Middle frontal gyrus (tissue), 1 donor: ENCODE measurements at regions not wholly inside any gene's neighbourhood (a gene's known extent, or its start where the extent isn't known, plus 50 kb on each side); places are given as distances from the start of the nearest gene placed in this dataset.

ENCODE experiments used
- DNase-seq: peaks from one replicate; pipeline ENCODE4 v3.0.0-alpha.2; 2015; ENCODE audit warnings: low spot score; ENCODE audit errors: extremely low spot score

DNA sequence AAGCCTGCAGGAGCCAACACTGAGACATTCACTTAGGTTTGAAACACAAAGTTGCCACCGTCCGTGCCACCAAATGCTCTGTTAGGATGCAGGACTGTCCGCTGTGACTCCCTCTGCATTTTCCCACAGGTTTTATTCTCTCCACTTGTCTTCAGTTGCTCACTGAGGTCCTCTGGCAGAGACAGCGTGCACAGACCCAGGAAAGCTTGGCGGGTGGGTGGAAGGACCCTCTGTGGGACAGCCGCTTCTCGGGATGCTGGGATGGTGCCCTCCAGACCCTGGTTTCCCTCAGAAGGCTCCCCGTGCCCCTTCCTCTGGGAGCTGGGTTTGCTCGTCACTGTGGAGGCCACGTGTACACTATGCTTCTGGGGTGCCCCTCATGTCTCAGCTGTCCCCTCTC is 733.6 kb downstream of the GALR1 start:
- DNase-seq, result no peak

DNA sequence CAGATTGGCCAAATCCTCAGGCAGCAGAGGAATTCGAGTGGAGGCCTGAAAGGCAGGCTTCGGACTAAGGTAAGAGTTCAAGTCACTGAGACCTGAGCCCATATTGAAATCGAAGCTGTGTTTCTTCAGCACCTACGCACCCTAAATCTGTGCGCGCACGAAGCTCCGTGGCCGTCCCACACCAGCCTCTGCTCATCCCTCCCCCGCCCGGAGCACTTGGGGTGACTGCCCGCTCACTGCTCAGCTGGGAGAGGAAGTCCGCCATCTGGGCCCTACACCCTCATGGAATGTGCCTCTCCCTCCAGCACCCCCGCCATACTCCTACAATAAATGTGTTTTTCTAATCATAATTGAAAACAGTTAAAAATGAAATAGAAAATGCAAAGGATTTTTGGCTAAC is 734.5 kb downstream of the GALR1 start:
- no peak for DNase-seq

- DNase-seq, result no peak
Observed at GRCh38 chr18:77984833-77985232, 735.2 kb downstream of the GALR1 start.

DNA sequence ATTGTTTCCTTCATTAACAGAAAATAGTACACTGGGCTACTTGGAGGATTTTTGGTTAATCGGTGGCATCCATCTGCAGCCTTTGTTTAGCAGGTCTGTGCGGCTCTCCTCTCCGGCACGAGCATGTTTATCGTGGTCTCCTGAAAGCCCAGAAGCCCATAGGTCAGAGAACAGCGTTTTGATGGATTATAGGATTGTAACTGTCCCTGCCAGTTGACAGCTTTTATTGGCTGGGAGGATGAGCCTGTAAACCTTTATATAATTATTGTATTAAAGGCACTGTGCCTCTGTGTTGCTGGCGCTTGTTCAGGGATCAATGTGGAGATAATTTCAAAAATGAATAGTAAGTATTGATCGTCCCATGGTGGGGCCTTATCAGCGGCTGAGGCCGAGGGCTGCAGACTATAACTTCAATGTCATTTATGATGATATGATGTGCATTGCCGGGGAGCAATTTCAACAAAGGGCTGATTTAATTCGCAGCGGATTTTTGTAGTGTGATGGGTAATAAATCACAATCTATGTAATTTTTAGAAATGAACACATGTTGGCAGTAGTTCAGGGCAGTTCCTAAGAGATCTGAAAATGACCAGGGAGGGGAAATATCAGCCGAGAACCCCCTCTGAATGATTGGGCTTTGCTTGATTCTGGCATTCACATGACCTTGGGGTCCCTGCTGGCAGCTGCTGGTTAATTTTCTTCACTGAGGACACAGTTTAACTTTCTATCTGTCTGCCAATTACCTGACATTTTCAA is 736.1 kb downstream of the GALR1 start:
- DNase-seq, result no peak

- DNase-seq, result no peak
Observed at GRCh38 chr18:77990131-77990530, 740.5 kb downstream of the GALR1 start.

GRCh38 chr18:77990901-77991300 is 741.3 kb downstream of the GALR1 start:
- no peak for DNase-seq

GRCh38 chr18:77992057-77992456 is 742.4 kb downstream of the GALR1 start:
- DNase-seq, result no peak

GRCh38 chr18:77993188-77993981 is 743.7 kb downstream of the GALR1 start:
- DNase-seq, result no peak

GRCh38 chr18:77995593-77995992 is 745.9 kb downstream of the GALR1 start:
- DNase-seq, result no peak

- no peak for DNase-seq
Observed at GRCh38 chr18:77996737-77997136, 747.1 kb downstream of the GALR1 start.

DNA sequence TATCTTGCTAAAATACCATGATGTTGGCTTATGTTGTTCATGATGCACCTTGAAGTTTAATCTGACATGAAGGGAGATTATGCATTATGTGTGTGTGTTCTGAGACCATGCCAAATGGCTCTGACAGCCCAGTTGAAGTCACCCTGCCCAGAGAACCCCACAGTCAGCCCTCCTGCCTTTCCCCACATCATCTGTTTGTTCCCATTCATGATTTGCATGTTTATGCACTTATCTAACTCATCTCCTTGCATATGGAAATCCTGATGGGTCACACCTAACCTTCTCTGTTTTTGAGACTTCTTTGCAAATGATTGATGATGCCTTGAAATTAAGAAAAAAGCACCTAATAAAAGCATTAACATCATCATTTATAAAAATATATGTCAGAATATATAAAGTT is 752.2 kb downstream of the GALR1 start:
- no peak for DNase-seq

DNA sequence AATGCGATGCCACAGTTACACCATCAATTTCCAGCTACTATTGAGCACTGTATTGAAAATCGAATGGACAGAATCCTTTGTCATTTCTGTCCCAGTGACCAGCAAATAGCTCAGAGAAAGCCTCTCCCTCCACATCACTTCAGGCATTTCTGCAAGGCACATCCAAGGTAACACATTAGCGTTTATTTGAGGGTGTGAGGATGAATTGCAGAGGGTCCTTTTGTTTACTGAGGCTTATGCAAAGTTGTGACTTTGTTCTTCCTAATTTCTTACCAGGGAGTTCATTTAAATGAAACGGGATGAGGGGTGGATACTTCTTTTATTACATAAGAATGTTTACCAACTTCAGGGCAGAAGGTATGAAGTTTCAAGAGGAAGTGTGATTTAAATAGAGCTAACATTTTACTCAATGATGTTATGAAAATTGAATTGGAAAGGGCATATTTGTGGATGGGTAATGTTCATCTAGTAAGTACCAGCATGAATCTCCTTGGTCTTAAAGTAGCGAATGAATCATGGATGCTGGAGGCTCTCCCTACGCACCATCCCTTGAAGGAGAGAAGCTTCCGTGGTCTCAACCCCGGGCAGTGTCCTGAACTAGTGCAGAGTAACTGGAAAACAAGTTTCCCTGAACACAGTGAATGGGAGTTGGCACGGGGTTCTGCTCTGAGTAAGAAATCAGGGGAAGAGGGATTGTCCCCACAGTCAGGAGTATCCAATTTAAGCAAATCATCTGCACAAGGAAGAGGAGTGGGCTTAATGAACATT is 756.5 kb downstream of the GALR1 start:
- DNase-seq, result no peak

GRCh38 chr18:78006774-78007260 is 757.2 kb downstream of the GALR1 start:
- DNase-seq, result no peak

- no peak for DNase-seq
Observed at GRCh38 chr18:78010363-78010762, 760.7 kb downstream of the GALR1 start.

- DNase-seq, result no peak
Observed at GRCh38 chr18:78017869-78018268, 768.2 kb downstream of the GALR1 start.

GRCh38 chr18:78021196-78021595 is 771.5 kb downstream of the GALR1 start:
- no peak for DNase-seq

DNA sequence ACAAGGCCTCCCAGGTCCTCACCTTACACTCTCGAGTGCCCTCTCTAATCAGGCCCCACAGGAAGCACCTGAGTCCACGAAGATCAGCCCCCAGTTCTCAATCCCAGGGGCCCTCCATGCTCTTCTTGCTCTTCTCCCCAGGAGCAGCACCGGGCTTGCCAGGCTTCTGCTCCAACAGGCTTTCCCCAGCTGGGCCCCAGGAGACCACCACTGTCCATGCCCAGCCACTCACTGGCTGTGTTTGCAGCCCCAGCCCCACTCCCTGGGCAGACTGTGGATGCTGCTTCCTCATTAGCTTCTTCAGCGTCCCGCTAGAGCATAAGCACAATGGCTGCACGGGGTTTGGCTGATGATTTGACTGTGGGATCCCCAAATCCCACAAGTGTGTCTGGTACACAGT is 781.9 kb downstream of the GALR1 start:
- DNase-seq, result no peak

GRCh38 chr18:78031991-78032390 is 782.3 kb downstream of the GALR1 start:
- no peak for DNase-seq

- no peak for DNase-seq
Observed at GRCh38 chr18:78032574-78032973, 782.9 kb downstream of the GALR1 start.

DNA sequence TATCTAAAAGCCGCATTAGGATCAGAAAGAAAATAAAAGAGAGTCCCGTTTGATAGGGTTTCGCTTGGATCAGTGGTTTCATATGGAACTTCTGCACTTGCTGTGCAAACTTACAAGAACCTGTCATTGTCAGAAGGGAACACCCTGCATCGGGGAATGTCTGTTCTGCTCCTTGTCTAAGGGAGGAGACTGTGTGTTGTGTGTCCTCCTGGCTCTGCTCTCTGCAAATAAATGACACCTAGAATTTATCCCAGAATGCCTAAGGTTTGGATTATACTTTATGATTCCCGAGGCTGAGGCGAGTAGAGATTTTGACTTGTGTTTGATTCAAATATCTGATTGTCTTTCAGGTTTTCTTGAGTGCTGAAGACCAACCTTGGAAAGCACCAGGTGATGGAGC is 785.1 kb downstream of the GALR1 start:
- no peak for DNase-seq

DNA sequence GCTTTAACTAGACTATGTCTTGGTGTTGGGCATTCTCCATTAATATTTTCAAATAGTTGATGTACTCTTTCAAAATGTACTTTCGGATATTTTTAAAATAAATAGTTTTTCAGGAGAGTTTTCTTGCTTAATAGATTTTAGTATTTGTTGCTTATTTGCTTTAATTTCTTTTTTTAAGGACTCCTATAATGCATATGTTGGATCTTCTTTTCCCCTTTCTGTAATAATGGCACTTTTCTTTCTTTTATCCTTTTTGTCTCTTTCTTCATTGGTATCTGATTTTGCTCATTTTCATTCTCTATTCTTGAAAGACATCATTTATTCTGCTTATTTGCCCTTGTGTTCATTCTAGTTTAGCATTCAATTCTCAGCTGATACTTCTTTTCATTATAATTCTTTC is 791.6 kb downstream of the GALR1 start:
- no peak for DNase-seq

GRCh38 chr18:78046631-78047030 is 797.0 kb downstream of the GALR1 start:
- DNase-seq, result no peak
